ENCODE measurements at regions not wholly inside any gene's neighbourhood (a gene's known extent, or its start where the extent isn't known, plus 50 kb on each side); places are given as distances from the start of the nearest gene placed in this dataset.

DNA sequence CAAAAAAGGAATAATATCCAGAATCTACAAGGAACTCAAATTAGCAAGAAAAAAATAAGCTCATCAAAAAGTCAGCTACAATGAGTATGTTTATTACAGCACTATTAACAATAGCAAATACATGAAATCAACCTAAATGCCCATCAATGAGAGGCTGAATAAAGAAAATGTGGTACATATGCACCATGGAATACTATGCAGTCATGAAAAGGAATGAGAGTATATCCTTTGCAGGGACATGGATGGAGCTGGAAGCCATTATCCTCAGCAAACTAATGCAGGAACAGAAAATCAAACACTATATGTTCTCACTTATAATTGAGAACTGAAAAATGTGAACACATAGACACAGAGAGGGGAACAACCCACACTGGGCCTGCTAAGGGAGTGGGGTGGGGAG is 178.4 kb upstream of the IRS4 start:
- TF ChIP-seq, protein P1, sequence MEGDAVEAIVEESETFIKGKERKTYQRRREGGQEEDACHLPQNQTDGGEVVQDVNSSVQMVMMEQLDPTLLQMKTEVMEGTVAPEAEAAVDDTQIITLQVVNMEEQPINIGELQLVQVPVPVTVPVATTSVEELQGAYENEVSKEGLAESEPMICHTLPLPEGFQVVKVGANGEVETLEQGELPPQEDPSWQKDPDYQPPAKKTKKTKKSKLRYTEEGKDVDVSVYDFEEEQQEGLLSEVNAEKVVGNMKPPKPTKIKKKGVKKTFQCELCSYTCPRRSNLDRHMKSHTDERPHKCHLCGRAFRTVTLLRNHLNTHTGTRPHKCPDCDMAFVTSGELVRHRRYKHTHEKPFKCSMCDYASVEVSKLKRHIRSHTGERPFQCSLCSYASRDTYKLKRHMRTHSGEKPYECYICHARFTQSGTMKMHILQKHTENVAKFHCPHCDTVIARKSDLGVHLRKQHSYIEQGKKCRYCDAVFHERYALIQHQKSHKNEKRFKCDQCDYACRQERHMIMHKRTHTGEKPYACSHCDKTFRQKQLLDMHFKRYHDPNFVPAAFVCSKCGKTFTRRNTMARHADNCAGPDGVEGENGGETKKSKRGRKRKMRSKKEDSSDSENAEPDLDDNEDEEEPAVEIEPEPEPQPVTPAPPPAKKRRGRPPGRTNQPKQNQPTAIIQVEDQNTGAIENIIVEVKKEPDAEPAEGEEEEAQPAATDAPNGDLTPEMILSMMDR (IDR thresholded peaks at IDR 0.05), result no peak
- no peak for TF ChIP-seq POLR2A (IDR thresholded peaks at IDR 0.05)
- no peak for TF ChIP-seq POLR2AphosphoS5 (IDR thresholded peaks at IDR 0.05)
